ENCODE measurements at regions not wholly inside any gene's neighbourhood (a gene's known extent, or its start where the extent isn't known, plus 50 kb on each side); places are given as distances from the start of the nearest gene placed in this dataset.

DNA sequence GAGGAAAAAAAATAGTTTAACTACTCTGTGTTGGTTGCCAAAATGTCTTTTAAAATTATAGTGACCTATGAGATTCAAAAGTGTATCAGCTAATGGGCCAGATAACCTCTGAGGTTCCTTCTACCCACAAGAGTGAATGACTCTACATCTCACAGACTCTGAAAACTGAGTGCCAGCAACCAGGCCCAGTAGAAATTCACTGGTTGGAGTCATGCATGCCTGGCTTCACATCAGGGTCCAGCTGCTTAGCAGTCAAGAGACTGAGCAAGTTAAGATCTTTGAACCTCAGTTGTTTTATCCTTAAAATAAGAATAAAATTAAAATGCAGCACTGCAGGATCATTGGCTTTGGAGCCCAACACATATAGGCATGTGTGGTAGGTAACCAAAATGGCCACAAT, 342.6 kb upstream of the NFIA start:
- no peak overlapping the region for H3K56ac ChIP-seq (ENCODE audit: insufficient read length, low read depth, low read length)
- H3K27me3 ChIP-seq (ENCODE audit: insufficient read depth, low read length), result no peaks in the 10 kb centered on the region
- TF ChIP-seq, protein P1, sequence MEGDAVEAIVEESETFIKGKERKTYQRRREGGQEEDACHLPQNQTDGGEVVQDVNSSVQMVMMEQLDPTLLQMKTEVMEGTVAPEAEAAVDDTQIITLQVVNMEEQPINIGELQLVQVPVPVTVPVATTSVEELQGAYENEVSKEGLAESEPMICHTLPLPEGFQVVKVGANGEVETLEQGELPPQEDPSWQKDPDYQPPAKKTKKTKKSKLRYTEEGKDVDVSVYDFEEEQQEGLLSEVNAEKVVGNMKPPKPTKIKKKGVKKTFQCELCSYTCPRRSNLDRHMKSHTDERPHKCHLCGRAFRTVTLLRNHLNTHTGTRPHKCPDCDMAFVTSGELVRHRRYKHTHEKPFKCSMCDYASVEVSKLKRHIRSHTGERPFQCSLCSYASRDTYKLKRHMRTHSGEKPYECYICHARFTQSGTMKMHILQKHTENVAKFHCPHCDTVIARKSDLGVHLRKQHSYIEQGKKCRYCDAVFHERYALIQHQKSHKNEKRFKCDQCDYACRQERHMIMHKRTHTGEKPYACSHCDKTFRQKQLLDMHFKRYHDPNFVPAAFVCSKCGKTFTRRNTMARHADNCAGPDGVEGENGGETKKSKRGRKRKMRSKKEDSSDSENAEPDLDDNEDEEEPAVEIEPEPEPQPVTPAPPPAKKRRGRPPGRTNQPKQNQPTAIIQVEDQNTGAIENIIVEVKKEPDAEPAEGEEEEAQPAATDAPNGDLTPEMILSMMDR (conservative IDR thresholded peaks at IDR 0.05), result no peak
- H3K4me2 ChIP-seq (ENCODE audit: insufficient read depth, insufficient read length, low read length), result no peak overlapping the region
- H2BK120ac ChIP-seq (ENCODE audit: low read depth, low read length, poor library complexity, severe bottlenecking), result no peak overlapping the region
- no peak overlapping the region for H3K14ac ChIP-seq (ENCODE audit: insufficient read depth, low read length)
- Mint-ChIP-seq H3K27me3 (ENCODE audit: low read depth) (no peaks in the 10 kb centered on the region), H3K4me1 (no peaks in the 10 kb centered on the region), H3K36me3 (ENCODE audit: insufficient read depth in 1 of 3, low read depth in 3 of 3) (no peaks in the 10 kb centered on the region), H3K27ac (no peak overlapping the region), H3K9me3 (no peaks in the 10 kb centered on the region), H3K4me3 (no peak overlapping the region)
- H4K8ac ChIP-seq (replicated peaks; ENCODE audit: insufficient read length, low read depth, low read length), result no peak overlapping the region
- no peak overlapping the region for H2BK20ac ChIP-seq (ENCODE audit: low read depth, low read length, poor library complexity, severe bottlenecking)
- DNase-seq, result no peak
- H3K9me3 ChIP-seq (ENCODE audit: control insufficient read depth, low read depth, low read length), result no peaks in the 10 kb centered on the region
- no peak overlapping the region for H2BK5ac ChIP-seq (ENCODE audit: insufficient read length, low read length)
- H4K5ac ChIP-seq (ENCODE audit: insufficient read length, low read depth, low read length), result no peak overlapping the region
- H3K18ac ChIP-seq (ENCODE audit: insufficient read length, low read depth, low read length), result no peak overlapping the region
- no peak overlapping the region for H3K9ac ChIP-seq (ENCODE audit: extremely low read depth, insufficient read length, low read length)
- no peak overlapping the region for H4K91ac ChIP-seq (ENCODE audit: insufficient read length, low read depth, low read length)
- no peaks in the 10 kb centered on the region for H3K79me1 ChIP-seq (ENCODE audit: insufficient read depth, low read depth, low read length, poor library complexity, severe bottlenecking)
- no peak overlapping the region for H3T11ph ChIP-seq (ENCODE audit: low read length)
- H3K27ac ChIP-seq (ENCODE audit: insufficient read length, low read depth, low read length), result no peak overlapping the region
- H3K23me2 ChIP-seq (ENCODE audit: insufficient read length, low read depth, low read length, poor library complexity, severe bottlenecking), result no peaks in the 10 kb centered on the region
- no peak overlapping the region for H2BK12ac ChIP-seq (ENCODE audit: insufficient read length, low read depth, low read length)
- H3K4ac ChIP-seq (ENCODE audit: low read depth, low read length), result no peak overlapping the region
- no peak overlapping the region for H2BK15ac ChIP-seq (ENCODE audit: low read depth, low read length)
- no peak overlapping the region for H3K23ac ChIP-seq (ENCODE audit: insufficient read length, low read depth, low read length)
- no peaks in the 10 kb centered on the region for H3K79me2 ChIP-seq (ENCODE audit: insufficient read depth, low read length)
- H2AK5ac ChIP-seq (ENCODE audit: insufficient read length, low read length), result no peak overlapping the region
- no peaks in the 10 kb centered on the region for H3K4me1 ChIP-seq (ENCODE audit: insufficient read depth, low read length)
- H4K20me1 ChIP-seq (ENCODE audit: control insufficient read depth, insufficient read depth, insufficient read length), result no peaks in the 10 kb centered on the region
- no peak overlapping the region for H2AFZ ChIP-seq (ENCODE audit: low read length)
